SW480 (cell line): ENCODE measurements at regions not wholly inside any gene's neighbourhood (a gene's known extent, or its start where the extent isn't known, plus 50 kb on each side); places are given as distances from the start of the nearest gene placed in this dataset.
A peak's percentile ranks its signal among the peaks of the same experiment; 100 is the strongest.

Source experiments
- DNase-seq: peaks from one replicate; pipeline ENCODE4 v3.0.0-alpha.2; 2016; ENCODE audit warnings: low spot score

DNA sequence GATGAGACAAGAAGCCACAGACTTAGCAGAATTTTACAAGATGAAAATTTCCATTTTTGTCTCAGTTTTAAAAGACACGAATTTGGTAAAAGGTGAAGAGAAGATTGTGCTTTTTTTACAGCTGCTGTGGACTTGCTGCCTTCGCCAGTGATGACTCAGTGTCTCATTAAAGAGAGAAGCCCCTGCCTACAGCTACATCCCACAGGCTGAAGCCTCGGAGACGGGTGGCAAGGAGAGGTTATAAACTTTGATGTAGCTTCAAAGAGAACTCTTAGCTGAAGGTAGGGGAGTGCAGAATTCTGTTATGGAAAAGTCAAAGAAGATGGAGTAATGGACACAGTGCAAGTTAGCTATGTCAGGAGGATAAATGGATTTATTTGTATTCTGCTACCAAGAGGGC, 683.4 kb upstream of the ARGLU1 start:
- DNase-seq: no peak

GRCh38 chr13:107250628-107251027, 682.7 kb upstream of the ARGLU1 start:
- no peak for DNase-seq

DNA sequence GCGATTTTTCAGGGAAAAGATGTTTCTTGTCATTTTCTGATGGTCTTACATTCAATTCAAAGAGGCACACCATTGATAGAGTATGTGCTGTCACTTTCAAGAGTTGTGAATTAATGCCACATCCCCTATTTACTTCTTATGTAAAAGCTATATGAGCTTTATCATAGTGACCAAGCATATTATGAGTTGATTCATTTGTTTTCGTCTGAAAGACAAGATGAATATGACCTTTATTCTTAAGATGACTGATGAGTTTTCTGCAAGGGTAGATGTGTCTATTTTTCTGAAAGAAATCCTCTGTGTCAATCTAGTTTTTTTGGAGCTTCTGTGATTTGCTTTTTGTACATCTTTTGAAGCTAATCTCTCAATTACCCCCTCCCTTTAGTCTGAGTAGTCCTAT, 676.3 kb upstream of the ARGLU1 start:
- no peak for DNase-seq

- no peak for DNase-seq
These were observed 674.2 kb upstream of the ARGLU1 start for GRCh38 chr13:107242138-107242537.

DNA sequence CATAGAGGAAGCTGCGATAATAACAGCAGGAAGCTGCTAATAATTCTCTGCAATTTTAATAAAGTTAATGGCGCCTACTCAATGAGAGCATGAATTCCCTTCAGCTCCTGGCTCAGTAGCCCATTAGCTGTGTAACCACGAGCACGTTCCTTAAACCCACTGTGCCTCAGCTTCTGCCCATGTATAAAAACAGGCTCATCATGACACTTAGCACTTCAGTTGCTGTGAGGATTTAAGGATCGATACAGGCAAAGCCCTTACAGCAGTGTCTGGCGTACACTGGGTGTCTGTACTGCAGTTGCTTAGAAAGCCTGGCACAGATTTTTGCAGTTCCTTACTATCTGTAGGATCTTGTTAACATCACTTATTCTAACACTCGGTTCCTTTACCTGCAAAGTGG, 673.4 kb upstream of the ARGLU1 start:
- DNase-seq: no peak

- DNase-seq: no peak
These were observed 671.3 kb upstream of the ARGLU1 start for GRCh38 chr13:107239213-107239612.

DNA sequence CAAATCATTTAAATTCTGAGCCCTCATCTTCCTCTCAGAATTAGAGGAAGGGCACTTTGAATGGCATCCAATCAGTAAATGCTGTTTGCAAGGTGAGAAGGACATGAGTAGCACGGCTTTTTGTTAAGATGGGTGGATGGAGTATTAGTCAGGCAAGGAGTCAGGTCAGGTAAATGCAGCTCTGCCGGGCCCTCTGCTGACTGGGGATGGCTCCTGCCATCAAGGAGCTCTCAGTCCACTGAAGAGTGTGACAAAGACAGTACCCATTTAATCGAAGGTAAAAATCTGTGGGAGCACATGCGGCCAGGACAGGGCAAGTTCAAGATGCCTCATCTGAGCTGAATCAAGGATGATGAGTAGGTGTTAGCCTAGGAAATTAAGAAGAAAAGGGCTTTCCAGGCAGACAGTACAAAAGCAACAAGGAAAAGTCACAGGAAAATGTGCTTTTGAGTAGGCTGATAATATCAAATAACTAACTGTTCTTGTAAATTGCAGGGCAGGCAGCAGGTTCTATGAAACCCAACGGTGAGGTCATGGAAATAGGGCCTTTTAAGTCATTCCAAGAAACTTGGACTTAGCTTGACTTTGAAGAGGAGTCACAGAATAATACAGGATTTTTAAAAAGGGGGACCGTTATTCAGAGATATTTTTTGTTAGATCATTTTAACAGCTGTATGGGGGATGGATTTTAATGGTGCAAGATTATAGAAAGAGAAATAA, 670.5 kb upstream of the ARGLU1 start:
- DNase-seq: no peak

GRCh38 chr13:107234319-107235073, 666.6 kb upstream of the ARGLU1 start:
- no peak for DNase-seq

DNA sequence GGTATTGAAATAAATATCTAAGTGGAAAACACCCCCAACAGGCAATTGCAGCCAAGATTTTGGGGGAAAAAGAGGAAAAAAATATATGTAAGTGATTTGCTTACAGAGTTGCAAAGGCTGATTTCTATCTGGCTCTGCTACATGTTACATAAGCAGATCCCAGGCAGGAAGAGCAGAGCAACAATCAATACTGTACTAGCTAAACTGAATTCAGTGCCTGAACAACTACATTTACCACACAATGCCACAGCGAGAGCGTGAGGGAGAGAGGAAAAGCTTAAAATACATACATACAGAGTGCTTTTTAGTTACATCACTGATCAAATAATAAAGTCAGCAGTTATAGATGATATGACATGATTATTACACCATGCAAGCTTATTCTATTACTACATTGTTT, 665.6 kb upstream of the ARGLU1 start:
- no peak for DNase-seq

GRCh38 chr13:107231944-107232343, 664.0 kb upstream of the ARGLU1 start:
- DNase-seq: no peak

DNA sequence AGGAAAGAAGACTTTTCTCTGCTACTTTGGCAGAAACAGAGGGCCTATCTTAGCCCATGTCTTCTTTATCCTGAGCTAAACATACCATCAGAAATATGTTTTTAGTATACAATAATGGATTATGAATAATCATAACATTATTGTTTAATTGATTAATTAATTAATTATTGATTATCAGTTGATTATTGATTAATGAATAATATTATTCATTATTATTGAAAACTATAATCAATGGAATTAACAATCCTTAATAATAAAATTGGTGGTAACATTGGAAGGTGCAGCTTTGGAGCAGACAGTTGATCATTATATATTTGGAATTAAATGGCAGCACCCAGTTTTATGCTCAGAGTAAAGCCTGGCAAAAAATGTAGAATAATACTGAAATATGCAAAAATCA, 655.9 kb upstream of the ARGLU1 start:
- no peak for DNase-seq

DNA sequence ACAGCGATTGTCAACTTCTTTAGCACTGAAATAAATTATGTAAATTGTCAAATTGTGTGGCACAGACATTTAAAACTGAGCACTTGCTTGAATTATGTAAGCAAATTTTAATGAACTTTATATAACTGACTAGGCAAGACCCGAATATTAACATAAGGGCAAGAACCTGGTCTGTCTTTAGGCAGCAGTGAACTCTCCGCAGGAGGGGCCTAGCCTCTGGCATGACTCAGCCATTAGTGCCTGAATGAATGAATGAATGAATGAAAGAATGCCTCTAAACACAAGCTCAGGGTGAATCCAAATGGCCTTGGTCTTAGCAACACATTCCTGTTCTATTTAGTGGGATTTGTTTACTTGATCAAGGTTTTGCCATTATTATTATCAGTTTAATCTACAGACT, 654.7 kb upstream of the ARGLU1 start:
- no peak for DNase-seq

DNA sequence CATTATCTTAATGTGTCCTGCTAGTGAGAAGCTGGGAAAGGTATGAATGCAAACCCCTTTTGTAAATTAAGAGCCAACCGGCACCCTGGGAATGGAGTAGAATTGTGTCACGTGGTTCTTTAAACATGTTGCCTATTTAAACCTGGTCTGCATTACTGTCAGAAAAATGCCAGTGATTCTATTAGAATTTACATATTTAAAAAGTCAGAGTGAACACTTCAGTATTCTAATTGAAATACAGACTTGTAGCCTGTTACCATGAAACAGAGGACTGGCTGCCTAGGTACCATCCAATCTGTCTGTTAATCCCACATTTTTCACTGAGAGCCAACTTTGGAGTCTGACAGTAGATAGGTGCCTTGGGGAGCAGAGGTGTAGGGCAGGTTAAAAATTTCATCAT, 652.3 kb upstream of the ARGLU1 start:
- no peak for DNase-seq

DNA sequence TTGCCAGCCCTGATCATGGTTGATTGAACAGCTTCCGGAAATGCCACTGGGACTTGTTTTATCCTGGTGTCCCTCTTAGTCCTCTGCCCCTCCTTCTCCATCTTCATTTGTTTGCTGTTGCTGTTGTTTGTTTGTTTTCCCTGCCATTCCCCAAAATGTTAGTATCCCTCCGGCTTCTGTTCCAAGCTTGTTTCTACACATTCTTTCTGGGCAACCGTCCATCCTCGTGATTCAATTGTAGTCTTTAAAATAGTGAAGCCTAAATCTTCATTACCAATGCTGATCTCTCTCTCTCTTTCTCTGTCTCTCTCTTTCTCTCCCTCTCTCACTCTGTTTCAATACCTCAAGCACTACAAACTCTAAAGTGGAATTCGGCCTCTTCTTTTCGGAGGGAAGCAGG, 649.3 kb upstream of the ARGLU1 start:
- DNase-seq: no peak

DNA sequence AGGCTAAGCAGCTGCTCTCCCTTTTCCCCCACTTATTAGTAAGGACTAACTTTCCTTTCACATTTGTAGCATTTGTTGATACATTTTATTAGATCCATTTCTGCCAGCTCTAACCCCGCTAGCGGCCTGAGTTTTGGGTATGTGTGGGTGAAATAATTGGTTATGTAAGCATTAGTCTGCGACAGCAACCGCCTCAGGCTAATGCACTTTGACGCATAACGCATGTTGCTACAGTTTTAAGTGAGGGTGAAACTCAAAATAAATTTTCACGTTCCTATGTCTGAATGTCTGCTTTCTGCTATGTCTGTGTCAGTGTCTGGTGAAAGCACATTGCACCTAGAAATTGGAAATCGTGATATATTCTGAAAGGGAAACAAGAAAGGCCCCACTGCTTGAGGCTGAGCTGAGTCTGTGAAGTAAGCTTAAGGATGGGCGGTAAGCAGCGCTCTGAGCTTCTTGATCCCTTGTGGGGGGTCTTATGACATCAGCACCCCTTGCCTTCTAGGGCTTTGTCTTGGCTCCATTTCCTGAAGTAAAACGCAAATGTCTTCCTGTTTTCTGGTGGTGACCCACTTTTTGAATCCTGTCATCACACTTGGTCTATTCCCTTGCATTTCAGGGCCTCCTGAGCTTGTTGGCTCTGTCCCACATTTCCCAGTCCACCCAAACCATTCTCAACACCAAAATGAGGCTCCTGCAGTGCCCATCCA, 648.3 kb upstream of the ARGLU1 start:
- no peak for DNase-seq

DNA sequence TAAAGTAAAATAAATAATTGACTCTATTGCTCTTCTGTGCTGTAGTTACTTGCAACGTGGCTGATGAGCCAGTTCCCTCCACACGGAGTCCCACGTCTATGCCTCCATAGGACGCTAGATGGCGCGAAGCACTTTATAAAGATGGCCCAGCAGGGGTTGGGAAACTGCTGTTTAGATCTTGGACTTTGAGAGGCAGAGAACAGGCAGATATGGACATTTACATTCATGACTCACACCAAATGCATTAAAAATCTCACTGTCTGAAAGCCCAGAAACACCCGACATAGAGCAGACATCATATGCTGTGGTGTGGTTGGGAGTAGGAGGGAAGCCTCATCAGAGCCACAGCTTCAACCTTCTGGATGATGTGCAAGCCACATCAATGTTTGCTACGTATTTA, 643.1 kb upstream of the ARGLU1 start:
- peak; percentile 83 for DNase-seq

DNA sequence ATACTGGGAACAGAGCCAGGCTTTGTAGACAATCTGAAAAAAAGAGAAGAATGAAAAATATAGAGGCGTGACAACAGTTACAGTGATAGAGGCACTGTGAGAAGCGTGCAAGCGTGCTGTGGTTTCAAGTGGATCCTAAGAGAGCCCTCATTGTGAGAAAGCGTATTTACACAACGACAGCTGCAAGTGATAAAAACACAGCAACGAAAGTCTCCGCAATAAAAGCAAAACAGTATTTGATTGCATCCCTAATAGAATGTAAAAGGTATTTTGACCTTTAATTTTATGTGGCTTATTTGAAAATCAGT, 642.7 kb upstream of the ARGLU1 start:
- peak; percentile 8 for DNase-seq

- no peak for DNase-seq
These were observed 642.1 kb upstream of the ARGLU1 start for GRCh38 chr13:107209824-107210722.

GRCh38 chr13:107208889-107209288, 641.0 kb upstream of the ARGLU1 start:
- DNase-seq: no peak

GRCh38 chr13:107205318-107206104, 637.6 kb upstream of the ARGLU1 start:
- peak; percentile 51 for DNase-seq

DNA sequence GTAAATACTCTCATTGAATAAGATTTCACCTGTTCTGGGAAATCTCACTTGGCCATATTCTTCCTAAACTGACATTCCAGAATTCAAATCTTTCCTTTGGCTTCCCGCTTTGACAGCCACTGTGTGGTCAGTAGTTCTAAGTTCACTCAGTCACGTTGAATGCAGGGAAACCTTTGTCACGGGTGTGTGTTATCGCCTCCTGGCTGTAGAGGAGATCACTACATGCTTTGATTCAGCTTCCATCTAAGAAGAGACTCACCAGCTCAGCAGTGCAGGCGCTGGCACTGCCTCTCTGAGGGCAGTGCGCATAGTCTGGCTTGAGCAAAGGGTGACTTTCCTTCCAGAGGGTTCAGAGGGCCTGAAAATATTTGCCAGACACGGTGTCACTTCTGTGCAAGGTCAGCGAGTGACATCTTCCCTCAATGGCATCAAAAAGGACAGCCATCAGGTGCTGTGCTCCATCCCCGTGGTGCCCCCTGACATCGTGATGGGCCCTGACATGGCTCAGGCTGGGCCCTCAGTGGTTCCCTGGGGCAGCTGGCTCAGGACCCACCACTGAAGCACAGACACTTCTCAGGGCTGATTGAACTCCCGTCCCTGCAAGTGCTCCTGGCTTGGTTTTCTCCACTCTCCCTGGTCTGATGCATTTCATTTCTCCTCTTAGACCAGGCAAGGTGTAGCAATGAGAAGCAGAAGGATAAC, 635.4 kb upstream of the ARGLU1 start:
- DNase-seq: peak; percentile 28
